Myocyte (in vitro differentiated cells): ENCODE measurements at regions not wholly inside any gene's neighbourhood (a gene's known extent, or its start where the extent isn't known, plus 50 kb on each side); places are given as distances from the start of the nearest gene placed in this dataset.

Source experiments
- DNase-seq: peaks from one replicate; pipeline ENCODE4 v3.0.0-alpha.2; 2012; ENCODE audit warnings: low read depth

DNA sequence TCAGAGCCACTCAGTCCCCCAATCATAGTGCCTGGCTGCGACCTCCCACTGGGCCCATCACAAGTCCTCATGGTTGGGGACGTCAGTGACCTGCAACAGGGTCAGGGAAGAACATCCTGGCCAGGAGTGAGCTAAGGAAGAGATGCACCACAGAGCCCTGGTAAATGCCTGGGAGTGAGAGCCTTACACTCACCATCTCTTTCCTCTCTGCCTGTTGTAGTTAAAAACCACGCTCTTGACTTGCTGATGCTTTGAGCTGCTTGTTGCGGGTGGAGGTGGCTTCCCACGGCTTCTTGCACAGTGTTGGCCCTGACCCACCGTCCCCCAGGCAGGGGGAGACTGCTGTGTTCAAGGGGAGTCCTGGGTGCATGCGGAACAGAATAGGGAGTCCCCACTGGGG, 91.1 kb upstream of the RGMA start:
- no peak for DNase-seq

DNA sequence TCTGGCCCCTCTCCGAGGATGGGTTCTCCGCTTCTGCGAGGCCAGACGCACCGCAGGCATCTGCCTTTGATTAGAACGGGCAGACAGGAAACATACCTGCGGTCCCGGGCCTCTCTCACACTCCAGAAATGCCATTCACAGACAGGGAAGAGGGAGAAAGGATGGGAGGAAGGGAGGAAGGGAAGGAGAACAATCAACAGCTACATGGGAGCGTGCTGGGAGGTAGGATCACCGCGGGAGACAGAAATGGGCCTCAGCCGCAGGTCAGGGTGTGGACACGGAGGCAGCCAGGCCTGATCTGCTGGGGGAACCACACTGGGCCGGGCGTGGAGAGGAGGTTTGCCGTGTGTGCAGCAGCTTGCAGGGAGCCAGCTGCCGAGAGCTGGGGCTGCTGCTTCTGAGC, 90.7 kb upstream of the RGMA start:
- no peak for DNase-seq

DNA sequence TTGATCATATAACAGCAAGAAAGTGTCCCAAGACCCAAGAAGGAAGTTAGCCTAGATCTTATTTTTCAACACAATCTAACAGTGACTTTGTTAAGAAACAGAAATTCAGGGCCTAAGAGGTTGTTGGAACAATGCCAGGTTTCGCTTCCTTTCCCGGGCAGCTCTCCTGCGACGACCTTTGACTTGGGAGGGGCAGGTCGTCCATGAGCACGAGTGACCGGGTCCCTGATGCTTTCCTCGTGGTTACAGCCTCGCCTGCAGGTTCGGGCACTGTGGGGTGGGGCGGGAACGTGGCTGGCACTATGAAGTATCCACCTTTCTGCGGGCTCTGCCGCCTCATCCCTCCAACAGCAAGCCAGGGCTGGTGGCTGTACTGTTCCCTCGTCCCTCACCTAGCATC, 90.1 kb upstream of the RGMA start:
- DNase-seq = no peak

DNA sequence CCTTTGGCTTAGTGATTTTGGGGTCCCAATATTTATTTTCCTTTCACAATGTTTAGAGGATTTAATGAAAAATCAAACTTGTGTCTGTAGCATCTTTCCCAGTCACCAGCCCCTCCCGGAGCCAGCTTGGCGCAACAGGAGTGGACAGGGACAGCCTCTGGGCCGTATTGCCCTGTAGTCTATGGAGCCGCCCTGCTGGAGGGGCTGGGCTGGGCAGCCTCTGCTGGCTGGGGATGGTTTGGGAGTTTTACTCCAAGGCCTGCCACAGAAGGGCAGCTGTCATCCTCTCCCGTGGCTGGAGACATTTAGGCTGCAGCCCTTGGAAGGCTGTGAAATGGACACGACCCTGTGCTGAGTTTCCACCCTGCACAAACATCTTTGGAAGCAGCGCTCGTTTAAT, 89.4 kb upstream of the RGMA start:
- no peak for DNase-seq

DNA sequence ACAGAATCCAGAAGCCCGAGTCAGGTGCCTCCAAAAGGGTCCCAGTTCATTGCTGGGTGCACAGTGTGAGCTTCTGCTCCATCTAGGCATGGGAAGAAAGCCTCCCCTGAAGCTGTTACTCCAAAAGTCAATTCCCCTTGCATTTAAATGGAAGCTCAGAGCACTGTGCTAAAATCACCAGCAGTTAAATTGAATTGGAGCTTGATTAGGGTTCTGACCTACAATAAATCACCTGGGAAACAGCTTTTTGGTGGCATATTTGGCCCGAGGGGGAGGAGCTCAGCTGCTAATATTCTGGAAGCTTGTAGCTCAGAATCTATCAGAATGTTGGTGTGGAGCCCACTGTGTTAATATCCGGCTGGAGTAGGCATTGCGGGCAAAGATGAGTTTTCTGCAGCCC, 87.1 kb upstream of the RGMA start:
- DNase-seq = no peak

DNA sequence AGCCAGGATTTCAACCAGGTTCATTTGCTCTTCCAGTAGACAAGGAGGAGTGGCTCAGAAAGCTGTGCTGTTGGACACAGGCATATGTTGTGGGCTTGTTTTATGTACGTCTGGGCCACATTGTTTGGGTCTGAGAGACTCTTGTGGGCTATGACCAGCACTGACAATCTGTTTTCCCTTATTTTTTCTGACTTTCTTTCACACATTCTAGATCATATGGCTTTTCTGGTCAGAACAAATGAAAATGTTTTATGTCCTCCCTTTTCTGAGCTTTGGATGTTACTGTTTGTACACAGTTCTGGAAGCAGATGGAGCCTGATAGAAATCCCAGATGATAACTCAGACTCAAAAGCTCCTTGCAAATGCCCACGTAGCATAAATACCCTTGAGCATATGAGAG, 85.8 kb upstream of the RGMA start:
- no peak for DNase-seq

DNA sequence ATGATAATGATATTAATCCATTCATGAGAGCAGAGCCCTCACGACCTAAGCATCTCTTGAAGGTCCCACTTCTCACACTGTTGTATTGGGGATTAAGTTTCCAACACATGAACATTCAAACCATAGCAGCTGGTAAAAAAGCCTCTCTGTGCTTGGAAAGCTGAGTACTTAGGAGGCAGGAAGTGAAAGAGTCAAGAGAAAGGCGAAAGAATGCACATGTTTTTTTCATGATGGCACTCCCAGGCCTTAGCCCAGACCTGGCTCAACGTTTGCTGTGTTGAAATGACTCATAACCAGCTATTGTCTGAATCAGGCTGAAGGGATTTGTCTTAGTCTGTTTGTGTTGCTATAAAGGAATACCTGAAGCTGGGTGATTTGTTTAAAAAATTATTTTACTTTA, 84.4 kb upstream of the RGMA start:
- DNase-seq = no peak

DNA sequence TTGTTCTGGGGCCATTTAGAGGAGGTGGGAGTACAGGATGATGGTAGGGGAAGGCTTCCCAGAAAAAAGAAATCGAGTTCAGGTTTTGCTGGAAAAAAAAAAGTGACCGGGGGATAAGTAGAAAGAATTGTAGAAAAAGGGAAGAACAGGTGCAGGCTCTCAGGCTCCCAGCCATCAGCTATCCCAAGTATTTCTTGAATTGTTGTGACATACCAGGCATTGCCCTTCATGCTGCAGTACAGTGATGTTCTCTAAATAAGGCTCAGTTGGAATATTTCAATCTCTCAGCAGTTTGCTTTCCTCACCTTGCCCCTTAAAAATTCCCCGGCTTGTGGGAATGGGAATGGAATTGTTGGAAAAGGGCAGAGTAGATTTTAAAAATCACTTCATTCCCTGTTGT, 82.5 kb upstream of the RGMA start:
- DNase-seq = no peak

DNA sequence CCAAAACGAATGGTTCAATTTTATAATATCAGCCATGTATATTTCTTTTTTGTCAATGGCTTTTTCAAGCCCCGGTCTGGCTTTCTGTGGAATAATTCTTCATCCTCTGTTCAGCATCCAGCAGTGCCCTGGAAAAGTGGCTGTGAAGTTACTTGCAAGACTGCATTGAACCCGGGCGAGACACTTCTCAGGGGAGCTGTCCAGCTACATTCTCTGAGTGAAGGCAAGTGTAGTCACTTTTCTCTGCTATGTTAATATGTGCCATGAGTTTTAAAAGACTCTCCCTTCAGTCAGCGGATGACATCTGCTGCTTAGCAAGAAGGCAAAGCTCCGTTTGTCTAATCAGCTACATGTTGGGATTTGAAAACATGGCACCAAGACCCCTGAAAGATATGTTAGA, 81.3 kb upstream of the RGMA start:
- no peak for DNase-seq

DNA sequence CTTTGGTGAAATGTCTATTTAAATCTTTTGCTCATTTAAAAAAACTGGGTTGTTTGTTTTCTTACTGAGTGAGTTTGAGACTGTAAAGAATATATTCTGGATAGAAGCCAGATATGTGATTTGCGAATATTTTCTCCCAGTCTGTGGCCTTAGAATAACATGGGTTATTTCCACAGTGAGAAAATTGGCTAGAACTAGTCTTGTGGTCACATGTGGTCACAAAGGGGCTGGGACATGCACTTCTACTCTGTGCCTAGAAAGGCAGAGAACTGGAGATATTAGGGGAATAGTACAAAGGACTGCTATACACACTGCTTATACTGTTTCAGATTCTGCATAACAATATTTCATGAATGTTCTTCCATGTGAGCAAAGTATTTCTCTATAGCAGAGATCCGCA, 79.9 kb upstream of the RGMA start:
- no peak for DNase-seq

DNA sequence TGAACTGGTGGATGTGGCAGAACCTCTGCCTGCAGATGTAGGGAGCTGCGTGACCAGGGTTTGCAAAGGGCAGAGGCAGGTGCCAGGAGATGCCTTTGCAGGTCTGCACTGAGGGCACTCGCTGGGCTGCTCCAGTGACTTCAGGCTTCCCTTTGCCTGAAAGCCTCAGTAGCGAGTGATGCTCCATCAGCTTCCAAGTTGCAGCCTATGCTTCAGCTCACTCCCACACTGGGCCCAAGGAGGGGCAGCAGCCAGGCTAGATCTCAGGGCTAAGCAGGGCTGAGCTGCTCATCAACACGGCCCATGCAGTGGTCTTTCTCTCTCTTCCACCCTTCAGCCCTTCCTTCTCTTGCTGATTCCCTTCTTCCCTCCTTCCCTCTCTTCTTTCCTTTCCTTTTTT, 78.3 kb upstream of the RGMA start:
- DNase-seq = no peak

DNA sequence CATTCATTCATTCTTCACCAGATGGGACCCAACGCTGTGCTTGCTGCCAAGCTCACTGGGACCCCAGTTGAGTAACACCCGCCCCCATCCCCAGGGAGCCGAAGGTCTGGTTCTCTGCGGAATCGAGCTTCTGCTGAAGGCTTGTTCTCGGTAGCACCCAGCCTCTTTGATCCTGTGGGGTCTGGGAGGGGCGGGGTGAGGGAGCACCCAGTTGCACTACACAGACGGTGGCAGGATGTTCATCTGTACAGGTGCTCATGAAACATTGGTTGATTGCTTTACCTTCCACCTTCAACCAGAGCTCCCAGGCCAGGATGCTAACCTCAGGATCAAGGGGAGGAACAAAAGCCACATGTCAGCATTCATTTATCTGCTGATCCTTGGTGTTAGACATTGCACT, 77.7 kb upstream of the RGMA start:
- no peak for DNase-seq

DNA sequence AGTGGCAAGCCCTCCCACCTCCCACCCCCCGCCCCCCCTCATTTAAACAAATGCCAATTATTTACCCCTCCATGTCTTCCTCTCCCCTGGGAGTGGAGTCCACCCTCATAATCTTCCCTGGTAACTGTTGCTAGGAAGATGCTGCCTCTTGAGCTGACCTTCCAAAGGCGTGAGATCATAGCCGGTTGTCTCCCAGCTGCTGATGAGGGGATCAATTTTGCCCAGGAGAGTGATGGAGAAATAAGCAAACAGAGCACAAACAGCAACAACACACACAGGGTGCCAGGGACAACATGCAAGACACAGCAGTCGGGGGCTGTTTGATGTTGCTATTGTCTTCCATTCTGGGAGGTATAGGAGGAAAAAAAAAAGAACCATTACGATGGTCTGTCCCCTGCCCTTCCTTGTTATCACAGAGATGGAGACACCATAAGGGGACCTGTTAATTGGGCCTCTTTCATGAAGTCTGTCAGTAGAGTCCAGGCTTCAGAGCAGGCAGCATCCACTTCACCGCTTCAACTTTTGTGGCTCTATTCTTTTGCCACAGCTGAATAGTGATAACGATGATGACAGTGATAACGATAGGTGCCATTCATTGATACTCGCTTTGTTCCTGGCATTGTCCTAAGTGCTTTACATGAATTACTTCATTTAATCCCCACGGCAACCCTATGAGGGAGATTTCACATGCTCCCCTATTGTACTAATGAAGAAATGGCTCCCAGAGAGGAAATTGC, 76.9 kb upstream of the RGMA start:
- DNase-seq = no peak

DNA sequence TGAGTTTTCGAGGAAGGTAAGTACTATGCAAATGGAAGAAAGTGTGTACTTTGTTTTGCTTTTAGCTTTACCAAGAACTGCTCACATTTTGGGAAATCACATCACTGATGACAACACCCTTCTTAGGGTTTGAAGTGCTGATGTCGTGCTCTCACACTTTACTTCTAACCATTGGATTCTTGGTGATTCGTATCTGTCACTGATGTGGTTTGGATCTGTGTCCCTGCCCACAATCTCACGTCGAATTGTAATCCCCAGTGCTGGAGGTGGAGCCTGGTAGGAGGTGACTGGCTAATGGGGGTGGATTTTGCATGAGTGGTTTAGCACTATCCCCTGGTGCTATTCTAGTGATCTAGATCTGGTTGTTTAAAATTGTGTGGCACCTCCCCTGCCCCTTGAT, 75.4 kb upstream of the RGMA start:
- no peak for DNase-seq

DNA sequence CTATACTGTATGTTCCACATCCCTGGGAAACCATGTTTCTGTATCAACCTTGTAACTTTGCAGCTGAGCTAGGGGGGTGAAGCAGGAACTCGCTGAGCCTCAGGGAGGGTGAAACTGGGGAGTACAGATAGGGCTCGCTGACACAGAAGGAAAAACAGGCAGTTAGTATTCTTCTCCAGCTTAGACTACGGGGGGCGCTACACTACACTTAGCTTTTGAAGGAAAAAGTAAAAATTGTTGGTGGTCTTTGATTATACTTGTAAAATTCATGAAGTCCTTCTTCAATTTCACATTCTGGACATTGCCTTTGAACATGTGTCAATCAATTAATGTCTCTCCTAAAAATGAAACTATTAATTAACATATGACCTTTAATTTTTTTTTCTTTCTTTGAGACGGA, 73.5 kb upstream of the RGMA start:
- no peak for DNase-seq

DNA sequence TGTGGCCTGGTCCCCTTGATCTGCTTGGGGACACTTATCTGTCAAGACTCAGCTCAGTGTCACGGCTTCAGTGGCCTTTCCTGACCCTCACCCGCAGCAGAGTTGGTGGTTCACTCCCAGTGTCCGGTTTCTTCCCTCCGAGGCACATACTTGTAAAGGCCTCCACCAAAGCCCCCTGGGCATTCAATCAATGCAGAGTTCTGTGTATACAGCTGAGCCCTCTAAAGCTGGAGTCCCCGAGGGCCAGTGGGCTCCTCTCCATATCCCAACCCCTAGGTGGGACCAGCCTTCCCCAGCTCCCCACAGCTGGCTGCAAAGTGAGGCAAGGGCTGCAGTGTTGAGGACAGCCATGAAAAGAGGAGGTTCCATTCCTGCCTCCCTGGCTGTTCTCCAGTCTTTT, 70.9 kb upstream of the RGMA start:
- DNase-seq = no peak

DNA sequence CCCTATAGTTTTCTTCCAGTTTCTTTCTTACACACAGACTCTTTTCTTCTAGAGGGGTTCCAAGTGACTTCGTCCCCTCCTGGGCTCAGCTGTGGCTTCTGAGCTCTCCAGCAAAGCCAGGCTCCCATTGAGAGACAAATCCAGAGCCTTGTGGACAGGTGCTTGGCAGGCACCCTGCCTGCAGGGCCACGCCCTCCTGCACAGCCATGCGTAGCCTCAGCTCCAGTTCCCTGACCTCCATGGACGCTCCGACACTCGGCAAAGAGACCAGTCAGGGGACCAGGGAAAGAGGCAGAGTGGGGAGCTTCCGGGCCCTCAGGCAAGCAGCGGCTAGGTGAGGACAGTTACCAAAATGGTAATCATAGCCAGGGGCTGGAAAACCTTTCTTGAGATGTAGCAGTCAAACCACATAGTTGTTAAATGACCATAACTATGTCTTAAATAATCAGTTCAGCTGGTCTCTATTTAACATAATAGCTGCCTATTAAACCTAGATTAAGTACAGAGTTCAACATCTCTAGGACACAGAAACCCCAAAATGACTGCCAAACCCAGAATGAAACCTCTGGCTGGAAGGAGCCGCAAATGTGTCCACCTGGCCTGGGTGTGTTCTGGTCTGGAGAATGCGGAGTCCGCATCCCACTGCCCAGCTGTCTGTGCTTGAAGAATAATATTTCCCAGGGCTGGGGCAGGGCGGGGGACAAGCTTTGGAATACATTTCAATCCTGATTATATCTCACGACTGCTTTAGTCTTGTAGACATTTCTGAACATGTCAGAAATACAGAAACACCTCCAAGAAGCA, 69.3 kb upstream of the RGMA start:
- DNase-seq = peak; percentile 5

DNA sequence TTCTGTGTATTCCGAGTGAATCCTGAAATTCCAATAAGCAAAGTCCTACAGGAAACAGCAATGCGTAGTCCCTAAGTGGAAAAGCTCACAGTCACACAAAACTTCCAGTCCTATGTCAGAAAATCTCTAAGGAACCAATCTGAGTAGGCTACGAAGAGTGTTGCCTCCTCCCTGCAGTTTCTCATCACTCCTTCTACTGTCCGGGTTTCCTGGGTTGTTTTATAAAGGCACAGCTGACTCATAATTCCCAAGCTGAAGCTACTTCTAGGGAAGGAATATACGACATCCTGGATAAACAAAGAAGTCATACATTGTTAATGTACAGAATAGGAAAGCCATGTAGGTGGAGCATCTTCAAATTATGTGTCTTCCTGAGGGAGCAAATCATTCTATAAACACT, 65.7 kb upstream of the RGMA start:
- no peak for DNase-seq

DNA sequence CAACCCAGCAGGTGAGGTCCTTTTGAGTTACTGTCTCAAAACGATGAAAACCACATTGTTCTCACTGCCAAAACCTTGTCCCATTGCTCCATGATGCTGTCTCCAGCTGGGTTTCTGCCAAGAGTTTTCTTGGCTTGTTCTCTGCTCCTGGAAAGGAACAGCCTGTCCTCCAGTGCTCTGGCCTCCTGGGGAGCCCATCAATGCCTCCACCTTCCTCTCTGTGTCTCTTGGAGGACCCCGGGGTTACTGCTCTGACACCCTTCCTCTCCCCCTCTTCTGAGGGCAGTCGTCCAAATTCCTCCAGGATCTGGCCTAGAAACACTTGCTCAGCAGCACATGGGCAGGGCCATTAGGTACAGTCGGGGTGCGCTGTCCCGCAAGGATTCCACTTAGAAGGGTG, 63.9 kb upstream of the RGMA start:
- DNase-seq = no peak

DNA sequence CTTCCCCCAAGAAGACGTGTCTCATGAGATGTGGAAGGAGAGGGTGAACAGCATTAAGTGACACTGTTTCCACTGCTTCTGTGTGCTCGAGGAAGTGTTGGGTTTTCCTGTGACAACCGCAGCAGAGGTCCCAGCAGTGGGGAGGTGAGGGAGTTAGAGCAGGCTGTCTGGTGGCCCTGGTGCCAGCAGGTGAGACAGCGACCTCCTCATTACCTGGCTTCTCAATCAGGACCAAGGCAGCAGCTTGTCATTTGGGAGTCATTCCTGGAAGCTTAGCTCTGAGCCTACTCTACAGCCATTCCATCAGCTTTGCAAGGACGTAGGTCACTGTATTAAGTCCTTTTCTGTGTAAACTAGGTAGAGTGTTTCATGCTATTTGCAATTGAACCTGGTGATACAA, 63.3 kb upstream of the RGMA start:
- DNase-seq = no peak

DNA sequence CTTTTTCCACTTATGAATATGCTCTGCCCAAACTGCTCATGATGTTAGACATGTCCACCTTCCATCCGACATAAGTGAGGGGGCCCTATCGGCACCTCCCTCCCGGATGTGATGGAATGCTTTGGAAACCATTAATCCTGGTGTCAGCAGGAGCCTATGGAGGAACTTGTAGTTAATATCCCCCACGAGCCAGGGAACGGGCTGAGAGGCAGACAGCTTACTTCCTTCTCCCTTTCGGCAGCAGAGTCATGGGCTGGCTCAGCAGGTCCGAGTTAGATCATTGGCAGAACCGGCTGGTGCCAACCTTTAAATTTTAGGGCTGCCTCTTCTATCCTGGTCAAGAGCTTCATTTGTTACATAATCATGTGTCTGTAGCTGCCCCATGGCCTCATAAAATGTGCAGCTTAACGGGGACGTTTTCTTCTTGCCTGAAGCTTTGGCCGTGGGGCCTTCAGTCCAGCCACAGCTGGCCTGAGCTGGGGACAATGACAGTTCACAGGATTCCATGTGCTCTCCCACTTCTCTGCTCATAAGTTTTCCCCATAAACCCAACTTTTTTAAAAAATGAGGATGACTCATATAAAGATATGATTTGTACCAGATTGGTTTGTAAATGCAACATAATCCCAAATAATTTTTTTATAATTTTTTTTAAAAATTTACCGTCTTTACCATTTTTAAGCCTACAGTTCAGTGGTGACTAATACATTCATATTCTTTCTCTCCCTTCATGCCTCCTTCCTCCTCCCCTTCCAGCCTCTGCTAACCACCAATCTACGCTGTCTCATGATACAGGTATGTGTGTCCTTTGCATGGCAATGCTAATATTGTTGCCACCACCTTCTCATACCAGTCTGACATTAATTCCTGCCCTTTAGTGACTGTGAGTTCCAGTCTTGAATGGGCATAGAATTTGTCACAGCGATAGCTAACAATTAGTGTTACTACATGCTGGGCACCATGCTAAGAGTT, 62.2 kb upstream of the RGMA start:
- DNase-seq = no peak

DNA sequence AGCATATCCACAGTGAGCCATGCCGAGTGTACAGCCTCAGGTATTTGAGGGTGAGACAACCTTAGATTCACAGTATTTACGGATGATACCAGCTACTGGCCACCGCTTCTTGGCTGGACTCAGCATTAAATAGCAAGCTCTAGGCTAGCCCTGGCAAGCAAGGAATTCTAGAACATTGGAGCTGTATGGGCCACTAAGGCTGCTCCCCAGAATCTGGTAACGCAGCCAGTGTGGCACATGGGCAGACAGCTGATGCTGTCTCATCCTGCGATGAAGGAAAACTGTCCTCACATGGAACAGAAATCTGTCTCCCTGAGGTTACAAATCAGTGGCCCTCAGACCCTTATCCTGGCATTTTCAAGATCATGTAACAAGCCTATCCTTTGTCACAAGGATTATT, 57.6 kb upstream of the RGMA start:
- no peak for DNase-seq
